Smooth muscle cell (in vitro differentiated cells): ENCODE measurements at regions not wholly inside any gene's neighbourhood (a gene's known extent, or its start where the extent isn't known, plus 50 kb on each side); places are given as distances from the start of the nearest gene placed in this dataset.

ENCODE experiments used
- DNase-seq: peaks from one replicate; lab custom pipeline; 2025; ENCODE audit not compliant: unreplicated experiment; lab: John Stamatoyannopoulos, UW
- H2AFZ ChIP-seq: fragments of 200-600 bp; sonication (generic); 2 replicates; pipeline ENCODE4 v1.6.0; 2016; ENCODE audit warnings: antibody characterized with exemption, low read depth, mild to moderate bottlenecking
- H3F3A ChIP-seq: fragments of 200-600 bp; sonication (generic); 2 replicates; pipeline ENCODE4 v1.6.0; 2017; ENCODE audit warnings: antibody characterized with exemption, low read depth
- H3K27ac ChIP-seq: fragments of 200-600 bp; sonication (generic); 2 replicates; pipeline ENCODE4 v1.5.1; 2016; ENCODE audit warnings: low read depth, mild to moderate bottlenecking
- H3K27me3 ChIP-seq: fragments of 200-600 bp; sonication (generic); 2 replicates; pipeline ENCODE4 v1.6.1; 2016; ENCODE audit warnings: low read depth, mild to moderate bottlenecking
- H3K36me3 ChIP-seq: fragments of 200-600 bp; sonication (generic); 2 replicates; pipeline ENCODE4 v1.5.1; 2016; ENCODE audit warnings: low read depth
- H3K4me1 ChIP-seq: fragments of 200-600 bp; sonication (generic); 2 replicates; pipeline ENCODE4 v1.5.1; 2016; ENCODE audit warnings: low read depth
- H3K4me2 ChIP-seq: fragments of 200-600 bp; sonication (generic); 2 replicates; pipeline ENCODE4 v1.6.0; 2016; ENCODE audit warnings: mild to moderate bottlenecking
- H3K4me3 ChIP-seq: fragments of 200-600 bp; sonication (generic); 2 replicates; pipeline ENCODE4 v1.5.1; 2016; ENCODE audit warnings: mild to moderate bottlenecking
- H3K79me2 ChIP-seq: fragments of 200-600 bp; sonication (generic); 2 replicates; pipeline ENCODE4 v1.6.0; 2016; ENCODE audit warnings: low read depth, mild to moderate bottlenecking
- H3K9ac ChIP-seq: fragments of 200-600 bp; sonication (generic); 2 replicates; pipeline ENCODE4 v1.6.0; 2016; ENCODE audit warnings: low read depth
- H3K9me3 ChIP-seq: fragments of 200-600 bp; sonication (generic); replicated peaks from 2 replicates; pipeline ENCODE4 v1.5.1; 2016; ENCODE audit warnings: low read depth
- H4K20me1 ChIP-seq: fragments of 200-600 bp; sonication (generic); 2 replicates; pipeline ENCODE4 v1.6.0; 2016; ENCODE audit warnings: low read depth
- WGBS: methylation state at CpG from one replicate; pipeline ENCODE4 v1.1.7; 2016; ENCODE audit warnings: low lambda C conversion rate; 5-methylcytosine and 5-hydroxymethylcytosine counted together
- TF ChIP-seq, protein P1 (sequence below): fragments of 200-600 bp; sonication (generic); IDR thresholded peaks from 2 replicates; pipeline ENCODE4 v1.5.1; 2017; ENCODE audit warnings: borderline replicate concordance, mild to moderate bottlenecking, antibody characterized with exemption; ENCODE audit not compliant: insufficient read depth, poor library complexity, severe bottlenecking

DNA sequence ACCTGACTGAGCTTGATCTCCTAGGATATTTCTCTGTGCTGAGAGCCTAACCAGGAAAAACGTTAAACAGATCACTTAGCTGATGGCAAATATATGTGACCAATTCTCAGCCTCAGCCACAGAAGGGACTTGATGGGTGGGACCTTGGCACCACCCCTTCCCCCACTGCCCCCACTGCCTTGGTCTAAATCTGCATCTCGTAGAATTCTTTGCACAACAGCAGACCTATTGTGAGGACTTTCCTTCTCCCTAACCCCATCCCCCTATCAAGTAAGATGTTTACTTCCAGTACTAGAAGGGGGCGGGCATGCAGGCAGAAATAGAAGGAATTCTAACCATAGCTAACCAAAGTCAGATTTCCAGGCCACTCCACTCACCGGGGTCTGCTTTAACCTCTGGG lies 313.2 kb downstream of the PCNX1 start:
- Histone ChIP-seq H3K36me3 (no peaks in the 10 kb centered on the region), H3F3A (no peaks in the 10 kb centered on the region), H3K79me2 (no peaks in the 10 kb centered on the region), H3K9me3 (no peaks in the 10 kb centered on the region), H3K4me2 (no peak overlapping the region), H4K20me1 (no peaks in the 10 kb centered on the region), H3K4me3 (no peak overlapping the region), H3K4me1 (no peaks in the 10 kb centered on the region), H3K27me3 (no peaks in the 10 kb centered on the region), H3K27ac (no peak overlapping the region), H3K9ac (no peak overlapping the region), H2AFZ (no peak overlapping the region)
- 58% methylated on average over 4 of the region's 4 CpGs for WGBS
- TF ChIP-seq, protein P1, sequence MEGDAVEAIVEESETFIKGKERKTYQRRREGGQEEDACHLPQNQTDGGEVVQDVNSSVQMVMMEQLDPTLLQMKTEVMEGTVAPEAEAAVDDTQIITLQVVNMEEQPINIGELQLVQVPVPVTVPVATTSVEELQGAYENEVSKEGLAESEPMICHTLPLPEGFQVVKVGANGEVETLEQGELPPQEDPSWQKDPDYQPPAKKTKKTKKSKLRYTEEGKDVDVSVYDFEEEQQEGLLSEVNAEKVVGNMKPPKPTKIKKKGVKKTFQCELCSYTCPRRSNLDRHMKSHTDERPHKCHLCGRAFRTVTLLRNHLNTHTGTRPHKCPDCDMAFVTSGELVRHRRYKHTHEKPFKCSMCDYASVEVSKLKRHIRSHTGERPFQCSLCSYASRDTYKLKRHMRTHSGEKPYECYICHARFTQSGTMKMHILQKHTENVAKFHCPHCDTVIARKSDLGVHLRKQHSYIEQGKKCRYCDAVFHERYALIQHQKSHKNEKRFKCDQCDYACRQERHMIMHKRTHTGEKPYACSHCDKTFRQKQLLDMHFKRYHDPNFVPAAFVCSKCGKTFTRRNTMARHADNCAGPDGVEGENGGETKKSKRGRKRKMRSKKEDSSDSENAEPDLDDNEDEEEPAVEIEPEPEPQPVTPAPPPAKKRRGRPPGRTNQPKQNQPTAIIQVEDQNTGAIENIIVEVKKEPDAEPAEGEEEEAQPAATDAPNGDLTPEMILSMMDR = no peak
- no peak for DNase-seq

DNA sequence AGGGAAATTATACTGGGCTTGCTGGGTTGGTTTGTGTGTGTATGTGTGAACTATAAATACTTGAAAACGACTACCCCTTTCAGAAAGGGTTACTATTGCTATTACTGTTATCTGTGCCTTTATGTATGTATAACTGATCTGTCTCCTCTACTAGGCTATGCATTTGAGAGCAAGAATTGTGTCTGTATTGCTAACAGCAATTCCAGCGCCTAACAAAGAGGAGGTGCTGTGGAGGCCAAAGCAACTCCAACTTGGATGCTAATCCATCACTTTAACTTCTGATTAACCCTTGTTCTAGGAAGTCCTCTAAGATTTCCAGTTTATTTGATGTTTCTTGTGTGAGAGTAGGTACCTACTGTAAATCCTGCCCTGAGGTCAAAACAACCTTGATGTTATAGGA lies 313.9 kb downstream of the PCNX1 start:
- no peaks in the 10 kb centered on the region for H3K9me3 ChIP-seq
- H3K4me1 ChIP-seq = no peaks in the 10 kb centered on the region
- no peaks in the 10 kb centered on the region for H3K36me3 ChIP-seq
- H3K4me2 ChIP-seq = no peak overlapping the region
- no peaks in the 10 kb centered on the region for H4K20me1 ChIP-seq
- no peaks in the 10 kb centered on the region for H3F3A ChIP-seq
- TF ChIP-seq, protein P1 = no peak
- no peak for DNase-seq
- no peak overlapping the region for H3K9ac ChIP-seq
- H3K27ac ChIP-seq = no peak overlapping the region
- no peak overlapping the region for H2AFZ ChIP-seq
- WGBS = 95% methylated on average over 2 of the region's 2 CpGs
- no peaks in the 10 kb centered on the region for H3K27me3 ChIP-seq
- no peaks in the 10 kb centered on the region for H3K79me2 ChIP-seq
- H3K4me3 ChIP-seq = no peak overlapping the region

DNA sequence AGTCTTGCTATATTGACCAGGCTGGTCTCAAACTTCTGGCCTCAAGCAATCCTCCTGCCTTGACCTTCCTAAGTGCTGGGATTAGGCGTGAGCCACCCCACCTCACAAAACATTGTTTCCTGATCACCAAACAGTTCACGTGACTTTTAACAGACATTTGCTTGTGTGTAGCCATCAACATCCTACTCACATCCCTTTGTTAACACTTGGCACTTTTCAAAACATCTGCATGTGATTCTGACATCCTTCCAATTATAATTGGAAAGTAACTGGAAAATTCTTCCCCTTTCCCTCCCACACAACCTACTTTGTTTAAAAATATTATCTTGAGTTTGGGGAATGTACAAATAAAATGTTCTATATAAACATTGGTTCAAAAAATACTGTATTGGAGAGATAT lies 317.9 kb downstream of the PCNX1 start:
- Histone ChIP-seq H3K4me3 (no peak overlapping the region), H3K9ac (no peak overlapping the region), H3K4me1 (no peaks in the 10 kb centered on the region), H3K4me2 (no peak overlapping the region), H2AFZ (no peak overlapping the region), H3K79me2 (no peaks in the 10 kb centered on the region), H3F3A (no peaks in the 10 kb centered on the region), H3K27ac (no peak overlapping the region), H3K27me3 (no peaks in the 10 kb centered on the region), H3K36me3 (no peaks in the 10 kb centered on the region), H3K9me3 (no peaks in the 10 kb centered on the region), H4K20me1 (no peaks in the 10 kb centered on the region)
- TF ChIP-seq, protein P1 = no peak
- DNase-seq = no peak
- WGBS = 83% methylated on average over 2 of the region's 2 CpGs

DNA sequence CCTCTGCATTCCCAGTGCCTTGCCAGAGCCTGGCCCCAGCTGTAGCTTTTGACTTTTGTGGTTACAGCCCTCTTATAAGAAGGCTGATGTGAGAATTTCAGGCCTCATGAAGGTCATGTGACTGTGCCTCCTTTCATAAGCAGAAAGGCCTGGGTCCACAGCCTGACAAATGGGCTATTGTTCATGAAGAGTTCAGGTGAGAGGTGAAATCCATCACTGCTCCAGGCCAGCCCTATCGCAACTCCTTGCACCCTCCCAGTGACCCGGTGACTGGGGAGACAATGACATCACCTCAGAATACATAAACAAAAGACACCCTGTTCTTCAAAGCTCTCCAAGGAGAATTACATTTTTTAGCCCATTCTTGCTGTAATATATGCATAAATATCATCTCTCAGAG lies 321.5 kb downstream of the PCNX1 start:
- TF ChIP-seq, protein P1 = no peak
- Histone ChIP-seq H2AFZ (no peak overlapping the region), H3K36me3 (no peaks in the 10 kb centered on the region), H3K4me1 (no peaks in the 10 kb centered on the region), H3K9ac (no peak overlapping the region), H3F3A (no peaks in the 10 kb centered on the region), H4K20me1 (no peaks in the 10 kb centered on the region), H3K79me2 (no peaks in the 10 kb centered on the region), H3K9me3 (no peaks in the 10 kb centered on the region), H3K4me3 (no peak overlapping the region), H3K27ac (no peak overlapping the region), H3K27me3 (no peaks in the 10 kb centered on the region), H3K4me2 (no peak overlapping the region)
- WGBS = 66% methylated on average over 2 of the region's 2 CpGs
- DNase-seq = no peak
